Tibial nerve (tissue), 4 donors: ENCODE measurements at regions not wholly inside any gene's neighbourhood (a gene's known extent, or its start where the extent isn't known, plus 50 kb on each side); places are given as distances from the start of the nearest gene placed in this dataset.

ENCODE experiments used
- EP300 ChIP-seq, 2 donors: sonication (generic); formaldehyde crosslinking; IDR thresholded peaks; one replicate each; pipeline ENCODE4 v1.6.1; 2017; ENCODE audit warnings: antibody characterized with exemption in 2 of 2, mild to moderate bottlenecking in 1 of 2
- POLR2A ChIP-seq, 2 donors: fragments of 450-650 bp; IDR thresholded peaks; one replicate each; pipeline ENCODE4 v1.6.1; 2017; ENCODE audit warnings: antibody characterized with exemption in 2 of 2, mild to moderate bottlenecking in 2 of 2, moderate library complexity in 2 of 2
- TF ChIP-seq, protein P1 (sequence below), 5 experiments: fragments of 200-600 bp in 3 of 5; fragments of 450-650 bp in 2 of 5; sonication (generic) in 3 of 5; IDR thresholded peaks; one replicate each; pipeline ENCODE4 v1.5.1; 2016 to 2019; ENCODE audit warnings: antibody characterized with exemption in 5 of 5, mild to moderate bottlenecking in 3 of 5, moderate library complexity in 2 of 5

DNA sequence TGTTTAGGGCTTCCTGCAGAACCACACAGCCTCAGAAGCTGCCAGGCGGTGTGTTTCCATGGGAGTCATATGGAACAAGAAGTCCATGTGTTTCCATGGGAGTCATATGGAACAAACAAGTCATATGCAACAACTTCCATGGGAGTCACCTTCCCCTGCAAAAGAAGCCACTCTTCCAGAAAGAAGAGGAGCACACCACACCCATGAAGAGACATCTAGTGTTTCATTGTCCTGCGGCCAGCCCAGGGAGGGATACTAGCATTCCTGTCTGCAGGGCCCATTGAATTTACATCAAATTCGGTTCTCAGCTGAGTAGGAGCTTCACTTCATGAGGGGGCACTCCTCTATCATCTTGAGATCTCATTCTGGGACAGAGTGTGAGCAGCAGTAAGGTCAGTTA is 79.5 kb upstream of the TSPY4 start:
- TF ChIP-seq, protein P1, sequence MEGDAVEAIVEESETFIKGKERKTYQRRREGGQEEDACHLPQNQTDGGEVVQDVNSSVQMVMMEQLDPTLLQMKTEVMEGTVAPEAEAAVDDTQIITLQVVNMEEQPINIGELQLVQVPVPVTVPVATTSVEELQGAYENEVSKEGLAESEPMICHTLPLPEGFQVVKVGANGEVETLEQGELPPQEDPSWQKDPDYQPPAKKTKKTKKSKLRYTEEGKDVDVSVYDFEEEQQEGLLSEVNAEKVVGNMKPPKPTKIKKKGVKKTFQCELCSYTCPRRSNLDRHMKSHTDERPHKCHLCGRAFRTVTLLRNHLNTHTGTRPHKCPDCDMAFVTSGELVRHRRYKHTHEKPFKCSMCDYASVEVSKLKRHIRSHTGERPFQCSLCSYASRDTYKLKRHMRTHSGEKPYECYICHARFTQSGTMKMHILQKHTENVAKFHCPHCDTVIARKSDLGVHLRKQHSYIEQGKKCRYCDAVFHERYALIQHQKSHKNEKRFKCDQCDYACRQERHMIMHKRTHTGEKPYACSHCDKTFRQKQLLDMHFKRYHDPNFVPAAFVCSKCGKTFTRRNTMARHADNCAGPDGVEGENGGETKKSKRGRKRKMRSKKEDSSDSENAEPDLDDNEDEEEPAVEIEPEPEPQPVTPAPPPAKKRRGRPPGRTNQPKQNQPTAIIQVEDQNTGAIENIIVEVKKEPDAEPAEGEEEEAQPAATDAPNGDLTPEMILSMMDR (IDR thresholded peaks at IDR 0.05): no peak
- TF ChIP-seq POLR2A (IDR thresholded peaks at IDR 0.05) (no peak), EP300 (IDR thresholded peaks at IDR 0.05) (no peak)
